GM12892 (cell line): ENCODE measurements at regions not wholly inside any gene's neighbourhood (a gene's known extent, or its start where the extent isn't known, plus 50 kb on each side); places are given as distances from the start of the nearest gene placed in this dataset.

ENCODE experiments used
- DNase-seq: peaks from one replicate; pipeline ENCODE4 v3.0.0; 2011; ENCODE audit not compliant: insufficient read length
- FAIRE-seq: peaks from 2 replicates; lab custom pipeline; 2011; peaks lifted over from hg19 to GRCh38; lab: Jason Lieb, UNC
- POLR2A ChIP-seq: IDR thresholded peaks from 2 replicates; pipeline ENCODE4 v1.6.1; 2011; ENCODE audit warnings: low read depth, low read length, control low read depth
- POLR2AphosphoS5 ChIP-seq: IDR thresholded peaks from 2 replicates; pipeline ENCODE4 v1.6.1; 2011; ENCODE audit warnings: low read depth, low read length, control low read depth
- TAF1 ChIP-seq: IDR thresholded peaks from 2 replicates; pipeline ENCODE4 v1.6.1; 2011; ENCODE audit warnings: low read depth, mild to moderate bottlenecking, control low read depth, low read length, borderline replicate concordance

DNA sequence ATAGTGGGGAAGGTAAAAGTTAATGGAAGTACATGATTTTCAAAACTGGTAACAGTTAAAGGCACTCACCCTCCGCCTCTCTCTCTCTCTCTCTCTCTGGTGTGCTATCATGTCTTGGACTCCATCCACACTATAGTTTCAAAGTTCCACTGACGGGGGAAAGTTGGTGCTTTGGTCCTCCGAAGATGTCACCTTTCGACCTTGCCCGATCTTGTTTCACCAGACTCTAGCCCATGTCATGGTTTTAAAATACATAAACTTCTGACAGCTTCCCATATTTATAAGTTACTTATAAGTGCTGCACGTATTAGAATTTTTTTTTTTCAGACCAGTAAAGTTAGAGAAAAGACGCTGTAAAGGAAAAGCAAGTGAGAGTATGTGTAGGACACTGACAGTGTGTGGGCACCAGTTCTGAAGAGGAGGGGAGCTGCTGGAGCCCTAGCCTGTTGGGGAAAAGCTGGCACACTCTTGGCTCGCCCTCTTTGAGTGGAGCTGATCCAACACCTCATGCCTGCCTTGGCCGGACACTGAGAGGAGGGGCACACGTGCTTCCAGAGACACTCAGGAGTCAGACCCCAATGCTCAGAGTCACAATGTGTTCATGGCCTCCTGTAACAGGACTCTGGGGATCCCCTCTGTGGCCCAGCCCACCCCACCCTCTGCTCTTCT is 200.5 kb upstream of the TPM1 start:
- TF ChIP-seq POLR2A, result no peak
- DNase-seq (no peak), FAIRE-seq (no peak)

DNA sequence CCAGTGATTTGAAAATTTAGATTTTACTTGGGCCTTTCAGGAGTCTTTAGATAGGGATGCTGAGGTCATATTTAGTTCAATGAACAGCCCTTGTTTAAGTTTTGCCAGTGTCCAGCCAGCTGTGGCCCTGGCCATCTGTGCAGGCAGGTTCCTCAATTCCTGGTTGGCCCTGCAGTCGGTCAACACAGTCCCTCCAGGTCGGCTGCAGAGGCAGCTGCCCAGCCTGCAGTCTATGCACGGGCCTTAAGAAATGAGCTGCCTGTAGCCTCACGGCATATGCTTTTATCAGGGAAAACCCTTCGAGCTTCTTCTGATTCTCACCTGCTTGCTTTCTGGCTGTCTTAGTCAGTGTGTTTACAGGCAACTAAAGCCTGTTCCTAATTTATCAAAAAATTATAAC is 199.2 kb upstream of the TPM1 start:
- TF ChIP-seq POLR2AphosphoS5, result no peak
- no peak for TF ChIP-seq POLR2A
- no peak for TF ChIP-seq TAF1
- no peak for FAIRE-seq

DNA sequence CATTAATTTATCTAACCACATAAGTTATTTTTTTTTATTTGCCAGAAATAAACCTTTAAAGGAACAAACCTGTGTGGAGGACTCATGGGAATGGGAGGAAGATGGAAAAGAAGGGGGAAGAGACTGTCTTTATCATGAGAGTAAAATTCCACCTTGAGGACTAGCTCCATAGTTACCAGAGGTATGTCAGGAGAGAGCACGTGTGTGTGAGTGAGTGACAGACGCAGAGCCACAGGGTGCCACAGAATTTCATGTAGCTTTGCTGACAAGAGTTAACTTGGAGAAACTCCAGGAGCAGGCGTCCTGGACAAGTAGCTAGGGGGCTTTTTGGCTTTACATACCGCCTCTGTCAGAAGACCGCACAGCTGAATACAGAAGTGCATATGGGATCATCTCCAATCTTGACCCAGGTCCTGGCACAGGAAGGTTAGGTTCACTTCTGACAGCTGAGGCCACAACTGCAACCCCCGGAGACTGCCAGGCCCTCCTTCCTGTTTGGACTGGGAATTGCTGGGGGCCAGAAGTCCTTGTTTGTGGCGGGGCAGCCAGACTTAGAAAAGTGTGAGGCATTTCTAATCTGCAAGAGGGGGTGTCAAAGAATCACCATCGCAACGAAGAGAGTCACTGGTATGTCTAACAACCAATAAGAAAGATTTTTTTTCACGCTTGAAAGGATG is 197.8 kb upstream of the TPM1 start:
- TF ChIP-seq POLR2A (no peak), POLR2AphosphoS5 (no peak), TAF1 (no peak)
- DNase-seq (no peak), FAIRE-seq (no peak)

More for the DNA sequence above, 199.2 kb upstream of the TPM1 start:
- DNase-seq, result no peak

DNA sequence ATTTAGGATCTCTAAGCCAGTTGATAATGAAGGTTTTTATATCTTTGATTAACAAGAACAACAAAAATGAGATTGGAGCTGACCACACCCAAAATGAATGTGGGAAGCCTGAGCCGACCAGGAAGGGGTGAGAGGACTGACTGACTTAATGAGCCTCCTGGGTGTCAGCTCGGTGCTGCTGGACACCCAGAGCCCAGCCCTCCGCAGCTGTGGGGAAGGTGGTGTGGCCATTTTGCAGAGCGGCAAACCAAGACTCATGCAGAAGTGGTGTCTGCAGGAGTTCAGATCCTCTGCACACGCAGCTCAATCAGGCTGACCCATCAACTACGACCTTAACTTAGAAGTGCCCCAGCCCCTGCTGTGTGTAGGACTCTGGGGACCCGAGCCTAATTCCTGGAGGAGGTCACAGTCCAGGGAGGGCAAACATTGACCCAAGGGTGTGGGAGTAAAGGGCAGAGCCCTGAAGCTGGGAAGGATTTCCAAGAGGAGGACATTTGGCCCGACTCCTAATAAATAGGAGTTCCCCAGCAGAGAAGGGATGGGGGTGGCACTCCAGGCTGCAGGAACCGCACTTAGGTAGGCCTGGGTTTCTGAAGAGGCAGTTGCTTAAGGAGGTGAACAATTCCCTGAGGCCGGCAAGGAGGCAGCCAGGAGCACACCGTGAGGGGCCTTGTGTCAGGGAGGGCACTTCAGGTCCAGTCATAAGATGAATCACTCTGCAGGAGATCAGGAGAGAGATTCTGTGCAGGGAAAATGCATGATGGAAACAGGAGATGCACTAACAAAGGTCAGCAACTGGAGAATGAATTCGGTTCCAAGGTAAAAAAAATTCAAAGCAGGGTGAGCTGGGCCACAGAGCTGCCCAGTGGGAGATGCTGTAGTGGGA is 197.1 kb upstream of the TPM1 start:
- DNase-seq, result no peak
- TF ChIP-seq POLR2A (no peak), TAF1 (no peak), POLR2AphosphoS5 (no peak)
- no peak for FAIRE-seq

DNA sequence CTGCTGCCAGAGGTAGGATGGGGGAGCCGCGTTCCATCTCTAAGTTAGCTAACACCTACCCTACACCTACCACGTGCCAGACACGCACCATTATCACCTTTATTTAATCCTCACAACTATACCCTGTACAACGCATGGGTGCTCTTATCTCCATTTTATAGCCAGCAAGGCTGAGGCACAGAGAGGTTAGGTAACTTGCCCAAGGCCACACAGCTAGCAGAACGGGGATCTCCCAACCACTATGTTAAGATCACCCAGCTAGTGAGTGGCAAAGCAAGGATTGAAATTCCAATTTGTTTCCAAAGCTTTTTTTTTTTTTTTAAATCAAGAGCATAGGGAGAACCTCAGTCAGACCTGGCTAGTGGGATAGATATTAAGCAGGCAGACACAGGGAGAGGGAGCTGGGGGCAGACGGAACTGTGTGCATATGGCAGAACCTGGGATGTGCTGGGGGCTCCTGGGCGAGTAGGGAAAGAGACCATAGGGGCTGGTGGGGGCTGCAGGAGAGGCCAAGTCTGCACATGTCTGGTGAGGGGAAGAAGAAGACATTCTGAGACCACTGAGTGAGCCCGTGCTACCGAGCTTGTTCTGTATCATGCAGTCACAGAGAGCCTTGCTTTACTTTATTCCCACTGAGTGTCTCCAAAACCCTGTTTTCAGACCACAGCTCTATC is 196.3 kb upstream of the TPM1 start:
- no peak for TF ChIP-seq POLR2A
- no peak for FAIRE-seq
- DNase-seq, result no peak

DNA sequence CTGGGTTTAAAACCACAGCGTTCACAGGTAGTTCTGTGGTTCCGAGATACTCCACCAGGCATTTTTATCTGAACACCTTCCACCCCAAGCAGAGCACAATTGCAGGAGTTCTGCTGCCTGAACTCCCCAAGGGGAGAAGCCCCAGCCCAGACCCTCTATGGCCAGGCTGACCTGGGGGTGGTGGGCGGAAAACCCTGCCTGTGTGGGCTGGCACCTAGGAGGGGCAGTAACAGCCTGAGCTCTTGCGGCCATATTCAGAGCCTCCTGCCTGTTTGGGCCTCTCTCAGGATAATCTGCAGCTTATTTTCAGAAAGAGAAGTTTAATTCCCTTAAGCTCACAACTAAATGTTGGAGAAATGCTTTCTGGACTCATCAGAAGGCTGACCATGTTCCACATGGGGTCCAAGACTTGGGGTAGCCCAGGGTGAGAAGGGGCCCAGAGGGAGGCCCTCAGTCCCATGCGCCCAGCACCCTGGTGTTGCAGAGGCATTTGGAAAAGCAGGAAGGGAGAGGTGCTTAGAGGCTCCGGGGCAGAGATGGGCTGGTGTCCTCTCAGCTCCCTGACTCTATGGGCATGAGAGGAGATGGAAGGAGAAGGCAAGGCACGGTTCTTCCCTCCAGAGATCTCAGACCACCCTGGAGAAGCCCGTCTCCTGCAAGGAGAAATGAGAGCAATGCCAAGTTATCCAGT is 195.6 kb upstream of the TPM1 start:
- no peak for FAIRE-seq
- TF ChIP-seq POLR2AphosphoS5, result no peak
- no peak for TF ChIP-seq POLR2A
- TF ChIP-seq TAF1, result no peak
- no peak for DNase-seq

DNA sequence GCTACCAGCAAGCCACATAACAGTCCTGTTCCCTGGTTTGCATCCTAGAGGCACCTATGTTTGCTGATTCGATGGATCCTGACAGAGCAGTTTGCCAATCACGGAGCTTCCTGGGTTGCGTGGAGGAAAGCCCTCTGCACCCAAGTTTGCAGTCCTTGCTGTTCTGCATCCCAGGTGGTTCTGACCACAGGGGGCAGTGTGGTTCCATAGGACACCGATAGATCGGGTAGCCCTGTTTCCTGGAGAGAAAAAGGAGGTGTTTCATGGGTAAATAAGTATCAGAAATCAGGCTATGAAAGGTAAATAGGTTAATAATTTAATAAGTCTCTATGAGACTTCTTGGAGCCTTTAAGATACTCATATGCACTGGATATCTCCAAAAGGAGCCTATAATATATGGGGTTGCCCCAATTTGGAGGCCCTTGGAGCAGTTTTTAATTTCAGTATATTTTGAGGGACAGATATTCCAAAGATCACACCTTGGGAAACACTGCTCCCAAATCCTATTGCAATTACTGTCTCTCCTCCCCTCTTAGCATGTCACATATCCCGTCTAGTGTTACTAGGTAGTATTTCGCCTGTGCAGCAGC is 194.6 kb upstream of the TPM1 start:
- DNase-seq (no peak), FAIRE-seq (no peak)
- no peak for TF ChIP-seq POLR2A
- no peak for TF ChIP-seq POLR2AphosphoS5
- no peak for TF ChIP-seq TAF1

DNA sequence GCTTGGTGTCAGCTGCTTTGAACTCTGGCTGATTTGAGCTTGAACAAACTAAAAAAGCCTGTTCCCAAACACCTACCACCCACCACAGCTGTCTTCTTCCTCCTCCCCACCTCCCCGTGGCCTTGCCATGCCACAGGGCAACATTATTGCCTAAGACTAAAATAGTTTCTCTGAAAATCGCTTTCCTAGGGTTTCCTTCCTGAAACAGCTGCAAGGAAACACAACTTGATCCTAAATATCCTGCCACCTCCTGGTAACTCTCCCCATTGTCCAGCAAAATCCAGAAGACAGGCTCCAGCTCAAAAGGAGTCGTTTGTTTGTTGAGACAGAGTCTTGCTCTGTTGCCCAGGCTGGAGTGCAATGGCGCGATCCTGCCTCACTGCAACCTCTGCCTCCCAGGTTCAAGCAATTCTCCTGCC is 193.9 kb upstream of the TPM1 start:
- DNase-seq, result no peak
- TF ChIP-seq POLR2A (no peak), TAF1 (no peak), POLR2AphosphoS5 (no peak)
- FAIRE-seq, result no peak

DNA sequence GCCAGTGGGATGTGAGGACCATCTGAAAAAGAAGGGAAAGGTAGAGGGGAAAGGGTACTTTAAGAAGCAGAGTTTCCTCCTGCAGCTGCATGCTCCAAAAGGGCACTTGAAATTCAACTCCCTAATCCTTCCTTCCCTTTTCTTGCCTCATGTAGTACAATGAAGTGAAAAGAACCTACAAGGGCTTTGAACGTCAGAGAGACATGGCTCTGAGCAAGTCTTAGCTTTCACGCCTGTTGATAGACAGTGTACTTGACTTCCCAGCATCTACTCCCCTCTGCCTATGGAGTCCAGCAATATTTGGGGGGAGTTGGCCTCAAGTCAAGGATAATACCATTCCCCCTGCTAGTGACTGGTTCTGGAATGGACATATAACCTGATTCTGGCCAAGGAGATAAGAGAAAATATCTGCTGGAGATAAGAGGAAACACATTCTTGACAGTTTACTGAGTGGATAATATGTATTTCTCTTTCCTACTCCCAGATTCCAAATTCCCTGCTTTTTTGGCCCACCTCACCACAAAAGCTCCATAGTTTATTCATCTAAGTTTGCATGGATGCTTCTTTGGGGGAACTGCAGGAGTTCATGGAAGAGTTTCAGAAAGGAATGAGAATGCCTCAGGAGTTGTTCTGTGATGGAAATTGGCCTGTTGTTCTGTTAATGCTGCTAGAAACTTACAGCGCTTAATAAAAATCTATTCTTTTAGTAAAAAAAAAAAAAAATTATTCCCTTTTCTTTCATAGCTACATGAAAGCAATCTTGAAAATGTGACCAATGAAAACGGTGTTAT is 193.0 kb upstream of the TPM1 start:
- no peak for TF ChIP-seq TAF1
- no peak for TF ChIP-seq POLR2A
- TF ChIP-seq POLR2AphosphoS5, result no peak
- FAIRE-seq, result no peak
- DNase-seq, result no peak

DNA sequence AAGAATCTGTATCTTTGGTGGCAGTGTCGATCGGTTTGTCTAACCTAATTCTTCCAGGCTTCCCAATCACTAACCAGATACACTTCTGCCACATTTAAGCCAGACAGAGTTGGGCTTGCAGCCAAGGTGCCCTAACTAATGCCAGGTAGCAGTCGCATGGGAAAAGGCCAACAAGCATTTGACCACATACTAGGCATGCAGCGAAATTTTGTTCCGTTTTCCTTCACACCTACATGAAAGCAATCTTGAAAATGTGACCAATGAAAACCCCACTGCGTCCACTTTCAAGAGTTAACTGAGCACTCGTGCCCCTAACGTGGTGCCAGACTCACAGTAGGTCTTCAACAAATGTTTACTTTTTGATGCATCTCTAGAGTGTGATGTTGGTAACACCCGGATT is 192.2 kb upstream of the TPM1 start:
- no peak for TF ChIP-seq POLR2A
- no peak for TF ChIP-seq POLR2AphosphoS5
- no peak for TF ChIP-seq TAF1
- DNase-seq (no peak), FAIRE-seq (no peak)
